ENCODE measurements at regions not wholly inside any gene's neighbourhood (a gene's known extent, or its start where the extent isn't known, plus 50 kb on each side); places are given as distances from the start of the nearest gene placed in this dataset.

DNA sequence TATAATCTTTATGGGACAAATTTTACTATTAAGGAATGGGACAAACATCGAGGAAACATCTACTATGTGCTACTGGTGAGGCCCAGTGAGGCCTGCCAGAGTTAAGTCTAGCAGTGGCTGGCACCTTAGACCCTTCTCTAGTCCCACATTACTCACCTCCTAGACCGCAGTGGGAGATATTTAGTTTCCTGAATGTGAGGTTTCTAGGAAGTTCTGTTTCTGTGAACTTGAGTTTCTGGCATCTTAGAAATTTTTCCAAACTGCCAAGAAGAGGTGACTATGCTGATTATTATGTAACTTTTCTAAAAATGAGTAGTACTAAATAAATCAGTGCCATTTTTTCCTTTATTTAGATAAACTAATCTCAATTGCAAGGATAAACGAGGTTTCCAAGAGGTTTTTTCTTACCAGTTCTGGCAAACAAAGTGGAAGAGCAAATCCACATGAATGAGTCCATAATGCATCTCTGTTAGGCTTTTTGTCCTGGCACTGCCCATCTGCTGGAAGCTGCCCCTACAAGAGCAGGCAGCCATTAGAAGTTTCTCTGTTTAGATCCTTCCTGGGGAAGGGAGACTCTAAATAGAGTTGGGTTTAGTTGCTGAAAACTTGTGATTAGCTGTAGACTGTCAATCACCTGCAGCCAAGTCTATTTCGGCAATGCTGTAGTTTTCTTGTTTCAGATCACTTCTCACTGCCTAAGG, 348.7 kb downstream of the MAN2A1 start:
- no peak for DNase-seq

DNA sequence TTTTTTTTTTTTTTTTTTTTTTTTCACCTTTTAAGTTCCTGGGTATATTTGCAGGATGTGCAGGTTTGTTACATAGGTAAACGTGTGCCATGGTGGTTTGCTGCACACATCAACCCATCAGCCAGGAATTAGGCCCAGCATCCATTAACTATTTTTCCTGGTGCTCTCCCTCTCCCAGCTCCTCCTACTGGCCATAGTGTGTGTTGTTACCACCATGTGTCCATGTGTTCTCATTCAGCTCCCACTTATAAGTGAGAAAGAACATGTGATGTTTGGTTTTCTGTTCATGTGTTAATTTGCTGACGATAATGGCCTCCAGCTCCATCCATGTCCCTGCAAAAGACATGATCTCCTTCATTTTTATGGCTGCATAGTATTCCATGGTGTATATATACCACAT, 350.5 kb downstream of the MAN2A1 start:
- DNase-seq = no peak

DNA sequence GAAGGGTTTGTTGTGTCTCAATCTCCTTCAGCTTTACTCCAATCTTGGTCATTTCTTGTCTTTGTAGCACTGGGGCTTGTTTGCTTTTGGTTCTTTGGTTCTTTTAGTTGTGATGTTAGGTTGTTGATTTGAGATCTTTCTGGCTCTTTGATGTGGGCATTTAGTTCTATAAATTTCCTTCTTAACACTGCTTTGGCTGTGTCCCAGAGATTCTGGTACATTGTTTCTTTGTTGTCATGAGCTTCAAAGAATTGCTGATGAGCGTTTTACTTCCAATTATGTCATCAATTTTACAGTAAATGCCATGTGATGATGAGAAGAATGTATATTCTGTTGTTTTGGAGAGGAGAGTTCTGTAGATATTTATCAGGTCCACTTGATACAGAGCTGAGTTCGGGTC, 353.3 kb downstream of the MAN2A1 start:
- no peak for DNase-seq

DNA sequence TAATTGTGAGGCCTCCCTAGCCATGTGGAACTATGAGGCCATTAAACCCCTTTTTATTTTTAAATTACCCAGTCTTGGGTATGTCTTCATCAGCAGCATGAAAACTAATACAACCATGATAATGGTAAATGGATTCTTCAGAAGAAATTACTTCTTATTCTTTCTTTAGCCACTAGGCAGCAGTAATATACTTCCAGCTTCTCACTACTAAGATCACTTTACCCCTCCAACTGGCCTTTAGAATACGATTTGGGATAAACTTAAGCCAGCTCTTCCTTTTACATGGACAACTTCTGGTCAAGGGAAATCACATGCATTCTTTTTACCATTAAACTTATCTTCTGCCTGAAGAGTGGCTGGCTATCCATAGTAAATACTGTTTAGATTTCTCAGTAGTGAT, 355.4 kb downstream of the MAN2A1 start:
- no peak for DNase-seq

DNA sequence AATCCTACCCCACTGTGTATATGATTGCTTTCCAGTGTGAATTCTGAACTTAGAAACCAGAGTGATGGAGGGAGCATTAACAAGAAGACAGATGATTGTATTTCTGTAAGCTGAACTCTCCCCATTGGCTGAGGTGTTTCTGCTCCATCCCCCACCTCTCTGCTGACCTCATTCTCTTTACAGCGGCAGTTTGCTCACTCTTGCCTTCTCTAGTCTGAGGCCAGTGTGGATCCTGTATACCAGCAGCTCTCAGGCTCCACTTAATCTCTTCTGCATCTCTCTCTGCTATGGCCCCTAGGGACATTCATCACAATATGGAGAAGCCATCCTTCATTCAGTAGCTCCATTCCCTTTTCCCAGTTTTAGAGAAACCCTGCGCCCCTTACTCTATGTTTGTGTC, 358.8 kb downstream of the MAN2A1 start:
- DNase-seq = no peak

DNA sequence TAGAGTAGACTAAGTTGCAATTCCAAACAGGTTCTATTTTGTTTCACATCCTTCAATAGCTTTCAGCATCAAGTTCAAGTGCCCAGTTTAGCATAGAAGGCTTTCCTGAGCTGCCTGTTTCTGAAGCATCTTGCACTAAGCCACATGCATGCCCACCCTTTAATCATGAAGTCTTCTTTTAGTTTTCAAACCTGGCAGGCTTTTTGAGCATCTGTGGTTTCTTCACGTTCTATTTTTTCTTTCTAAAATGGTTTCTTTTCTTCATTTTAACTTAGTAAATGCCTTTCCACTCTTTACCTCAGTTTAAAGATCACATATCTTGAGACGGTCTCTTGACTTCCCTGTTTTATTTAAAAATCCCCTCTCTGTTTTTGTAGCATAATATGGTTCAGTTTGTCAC, 360.1 kb downstream of the MAN2A1 start:
- DNase-seq = no peak

DNA sequence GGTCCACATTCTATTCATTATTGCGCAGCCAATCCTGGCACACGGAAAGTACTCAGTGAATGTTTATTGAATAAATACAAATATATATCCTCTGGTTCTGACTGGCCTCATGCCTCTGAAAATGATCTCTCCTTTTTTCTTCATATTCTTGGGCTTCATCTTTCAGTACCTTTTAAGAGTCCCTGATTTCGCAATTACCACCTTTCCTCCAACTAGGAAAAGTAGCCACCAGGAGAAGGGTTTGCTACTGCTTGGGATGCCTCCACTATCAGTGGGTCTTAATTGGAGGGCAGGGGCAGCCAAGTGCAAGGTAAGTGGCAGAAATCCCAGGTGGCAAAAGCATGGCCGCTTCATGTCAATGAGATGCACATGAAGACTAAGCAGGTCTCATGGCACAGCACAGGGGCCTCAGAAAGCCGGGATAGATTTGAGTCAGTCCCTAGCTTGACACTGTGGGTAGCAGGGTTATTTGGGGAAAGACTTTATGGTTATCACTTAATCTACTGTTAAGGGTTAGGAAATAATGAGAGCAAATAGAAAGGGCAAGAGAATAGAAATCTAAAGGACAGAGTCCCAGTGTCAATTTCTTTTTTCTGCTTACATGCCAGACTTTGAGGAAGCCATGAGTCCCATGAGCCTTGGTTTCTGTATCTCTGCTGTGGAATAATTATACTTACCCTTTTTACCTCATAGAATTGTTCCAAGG, 361.1 kb downstream of the MAN2A1 start:
- no peak for DNase-seq

DNA sequence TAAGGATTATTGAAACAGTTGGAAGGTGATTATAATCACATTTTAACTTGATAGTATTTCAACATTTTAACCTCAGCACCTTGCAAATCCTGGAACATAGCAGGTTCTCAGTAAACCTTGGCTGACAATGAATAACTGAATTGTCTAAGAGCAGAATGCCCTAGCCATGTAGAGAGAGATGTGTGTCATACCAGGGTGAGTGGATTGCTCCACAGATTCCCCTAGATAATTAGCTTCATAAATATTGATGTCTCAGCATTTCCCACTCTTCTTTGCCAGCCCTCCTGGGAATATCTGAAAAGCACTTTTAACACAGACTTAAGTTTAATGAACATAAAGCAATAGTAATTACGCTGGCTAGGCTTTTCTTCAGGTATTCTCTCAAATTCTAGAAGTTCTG, 363.5 kb downstream of the MAN2A1 start:
- DNase-seq = no peak

DNA sequence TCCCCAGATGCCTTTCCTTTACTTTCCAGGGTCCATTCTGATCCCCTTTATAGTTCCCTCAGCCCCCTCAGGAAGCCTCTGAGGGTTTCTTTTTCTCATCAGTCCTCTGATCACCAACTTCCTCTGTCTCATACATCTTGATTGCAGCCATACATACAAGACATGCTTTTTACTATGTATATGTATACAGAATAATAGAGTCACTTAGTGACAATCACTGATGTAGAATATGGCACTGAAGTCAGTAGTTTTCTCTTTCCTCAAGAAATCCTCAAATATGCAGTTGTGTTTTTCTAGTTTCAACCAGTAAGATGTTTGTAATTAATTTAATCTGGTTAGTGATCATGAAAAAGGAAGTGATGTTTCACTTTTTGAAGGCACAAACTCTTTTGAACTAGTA, 364.1 kb downstream of the MAN2A1 start:
- no peak for DNase-seq

DNA sequence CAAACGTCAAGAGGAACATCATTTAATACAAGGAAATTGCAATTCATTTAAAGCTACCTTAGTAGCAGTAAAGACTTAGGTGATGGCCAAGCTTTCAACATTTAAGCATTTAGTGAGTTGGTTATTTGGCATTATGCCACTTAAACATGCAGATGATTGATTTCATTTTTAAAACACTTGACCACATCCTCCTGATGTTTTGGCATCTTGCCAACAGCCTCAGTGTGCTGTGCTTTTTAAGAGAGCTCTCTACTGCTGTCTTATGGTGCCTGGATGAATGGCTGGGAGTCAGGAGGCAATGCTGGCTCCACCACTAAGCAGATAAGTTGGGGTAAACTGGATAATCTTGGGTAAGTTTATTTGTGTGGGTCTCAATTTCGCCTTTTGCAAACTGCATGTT, 364.5 kb downstream of the MAN2A1 start:
- DNase-seq = peak; percentile 78

DNA sequence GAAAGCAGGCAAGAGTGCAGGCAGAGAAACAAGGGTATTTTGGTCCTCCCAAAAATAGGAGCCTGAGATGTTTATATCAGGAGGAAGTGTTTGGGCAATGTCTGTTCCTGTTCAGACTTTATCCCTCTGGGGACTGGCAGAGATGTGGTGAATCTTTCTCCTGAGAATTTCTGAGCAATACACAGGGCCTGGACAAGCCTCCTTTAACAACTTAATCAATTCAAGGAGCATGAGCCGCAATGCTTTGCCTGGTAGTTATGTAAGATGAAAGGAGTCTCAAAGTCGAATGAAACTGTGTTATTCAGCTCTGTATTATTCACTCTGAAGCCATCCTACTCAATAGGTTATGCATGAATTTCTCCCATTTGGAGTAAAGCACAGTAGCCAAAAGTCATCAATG, 365.6 kb downstream of the MAN2A1 start:
- DNase-seq = no peak

DNA sequence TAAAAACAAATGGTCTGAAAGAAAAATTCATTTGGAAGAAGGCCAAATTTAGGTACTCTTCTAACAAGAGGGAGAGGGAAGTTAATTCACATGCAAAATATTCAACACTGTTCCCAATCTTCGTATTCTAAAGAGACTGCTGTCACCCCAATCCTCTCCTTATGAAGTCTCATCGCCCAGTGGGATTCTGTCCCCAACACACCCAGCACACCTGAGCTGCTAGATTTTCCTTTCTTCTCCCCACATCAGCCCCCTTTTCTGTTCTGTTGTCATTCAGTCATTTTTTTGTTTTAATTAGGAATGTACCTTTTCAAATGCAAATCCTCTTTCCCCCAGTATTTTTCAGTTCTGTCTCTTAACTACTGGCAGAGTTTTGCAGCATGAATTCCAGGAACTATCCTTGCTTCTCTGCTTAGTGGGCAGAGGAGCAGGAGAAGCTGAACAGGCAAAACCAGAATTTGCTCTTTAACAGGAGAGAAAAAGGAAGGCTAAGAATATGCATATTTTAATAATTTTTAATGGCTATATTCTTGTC, 366.9 kb downstream of the MAN2A1 start:
- DNase-seq = no peak

DNA sequence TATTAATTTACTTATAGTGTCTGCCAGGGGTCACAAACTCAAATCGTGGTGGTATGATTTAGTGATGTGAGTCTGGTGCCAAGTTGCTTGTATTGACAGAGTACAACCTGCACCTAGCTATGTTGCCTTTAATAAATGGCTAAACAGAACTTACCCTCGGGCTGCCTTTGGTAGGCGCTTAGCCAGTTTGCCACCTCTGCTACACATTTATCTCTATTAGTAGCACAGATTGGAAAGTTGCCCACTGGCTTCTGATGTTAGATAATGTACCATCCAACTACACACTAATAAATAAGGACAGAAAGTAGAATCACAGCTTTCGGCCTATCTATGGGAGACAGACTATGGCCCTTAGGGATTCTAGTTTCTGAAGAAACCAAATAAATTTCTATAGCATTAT, 368.4 kb downstream of the MAN2A1 start:
- no peak for DNase-seq

DNA sequence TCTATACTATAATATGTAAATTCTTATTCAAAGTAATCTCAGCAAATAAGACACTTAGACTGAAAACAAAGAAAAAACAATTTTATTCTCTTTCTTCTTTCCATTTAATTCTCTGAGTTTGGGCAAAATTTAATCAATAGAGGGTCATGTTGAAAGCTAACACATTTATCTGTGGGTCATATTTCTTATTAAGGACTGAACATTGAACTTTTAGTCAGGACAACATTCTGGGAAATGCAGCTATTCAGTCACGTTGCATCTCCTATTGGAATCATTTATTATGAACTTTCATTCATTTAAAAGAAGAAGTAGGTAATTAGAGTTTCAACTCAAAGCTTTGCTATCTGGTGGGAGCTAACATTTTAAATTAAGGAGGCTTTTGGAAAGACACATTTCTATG, 372.5 kb downstream of the MAN2A1 start:
- no peak for DNase-seq

DNA sequence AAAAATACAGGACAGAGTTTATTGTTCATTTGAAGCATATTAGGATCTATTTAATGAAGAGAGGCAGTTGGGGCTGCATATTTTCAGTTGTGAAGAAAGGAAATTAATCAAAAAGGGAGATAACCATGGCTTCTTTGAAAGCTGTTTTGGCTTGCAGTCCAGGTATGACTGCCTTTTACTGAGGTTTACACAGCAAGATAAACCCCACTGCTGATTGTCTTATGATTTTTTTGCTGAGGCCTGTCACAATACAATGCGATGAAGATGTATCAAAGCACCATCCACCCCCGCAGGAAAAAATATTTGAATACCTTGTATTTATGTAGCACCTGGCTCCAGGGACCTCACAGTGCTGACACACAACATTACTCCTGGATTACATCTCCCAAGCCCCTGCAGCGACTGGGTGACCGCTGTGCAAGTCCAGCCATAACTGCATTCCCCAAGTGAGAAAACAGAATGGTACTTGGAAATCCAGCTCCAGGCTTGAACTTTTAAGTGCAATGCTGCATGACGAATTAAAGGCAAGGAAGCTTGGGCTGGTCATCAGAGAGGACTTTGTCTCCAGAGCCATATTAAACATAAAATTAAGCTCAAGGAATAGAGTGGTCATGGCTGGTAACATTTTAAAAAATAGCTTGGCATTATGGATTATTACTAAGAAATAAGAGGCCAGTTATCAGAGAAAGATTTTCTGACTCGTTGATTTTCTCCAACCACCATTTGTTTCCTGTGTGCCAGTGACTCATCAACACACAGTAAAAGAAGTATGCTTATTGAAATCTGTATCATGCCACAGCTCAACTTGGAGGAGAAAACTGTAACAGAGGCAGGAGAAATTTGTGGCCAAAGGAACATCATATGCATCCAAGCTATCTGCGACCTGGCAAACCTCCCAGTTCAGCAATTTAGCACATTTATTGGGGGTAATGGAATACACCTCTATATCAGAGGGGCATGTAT, 374.2 kb downstream of the MAN2A1 start:
- DNase-seq = no peak

DNA sequence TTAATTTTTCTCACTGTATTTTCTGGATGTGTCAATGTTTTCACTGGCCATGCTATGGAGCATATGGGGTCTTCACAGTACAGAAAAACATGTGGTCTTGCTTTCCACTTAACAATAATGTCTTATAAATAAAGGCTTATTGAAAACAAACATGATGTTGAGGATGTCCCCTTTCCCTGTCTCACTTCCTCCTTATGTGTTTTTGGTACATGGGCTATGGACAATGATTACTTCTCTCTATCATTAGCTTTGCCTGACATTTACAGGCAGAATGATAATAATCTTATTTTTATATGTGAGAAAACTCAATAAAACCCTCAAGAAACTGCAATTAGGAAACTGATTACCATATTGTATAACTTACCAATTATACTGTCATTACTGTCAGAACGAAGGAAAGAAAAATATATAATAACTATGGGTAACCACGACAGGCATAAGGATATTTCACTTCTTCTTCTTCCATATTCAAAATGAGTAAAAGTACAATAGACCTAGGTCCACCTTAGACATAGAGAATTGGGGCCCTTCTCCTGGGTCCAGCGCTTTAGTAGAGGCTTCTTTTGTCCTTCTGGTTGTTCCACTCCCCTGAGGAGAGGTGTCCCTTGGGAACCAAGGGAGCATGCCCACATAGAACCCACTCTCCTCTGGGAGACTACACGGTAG, 375.0 kb downstream of the MAN2A1 start:
- no peak for DNase-seq

DNA sequence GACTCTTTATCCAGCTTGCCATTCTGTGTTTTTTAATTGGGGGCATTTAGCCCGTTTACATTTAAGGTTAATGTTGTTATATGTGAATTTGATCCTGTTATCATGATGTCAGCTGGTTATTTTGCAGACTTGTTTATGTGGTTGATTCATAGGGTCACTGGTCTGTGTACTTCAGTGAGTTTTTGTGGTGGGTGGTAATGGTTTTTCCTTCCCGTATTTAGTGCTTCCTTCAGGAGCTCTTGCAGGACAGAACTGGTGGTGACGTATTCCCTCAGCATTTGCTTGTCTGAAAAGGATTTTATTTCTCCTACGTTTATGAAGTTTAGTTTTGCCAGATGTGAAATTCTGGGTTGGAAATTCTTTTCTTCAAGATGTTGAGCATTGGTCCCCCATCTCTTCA, 381.1 kb downstream of the MAN2A1 start:
- no peak for DNase-seq

DNA sequence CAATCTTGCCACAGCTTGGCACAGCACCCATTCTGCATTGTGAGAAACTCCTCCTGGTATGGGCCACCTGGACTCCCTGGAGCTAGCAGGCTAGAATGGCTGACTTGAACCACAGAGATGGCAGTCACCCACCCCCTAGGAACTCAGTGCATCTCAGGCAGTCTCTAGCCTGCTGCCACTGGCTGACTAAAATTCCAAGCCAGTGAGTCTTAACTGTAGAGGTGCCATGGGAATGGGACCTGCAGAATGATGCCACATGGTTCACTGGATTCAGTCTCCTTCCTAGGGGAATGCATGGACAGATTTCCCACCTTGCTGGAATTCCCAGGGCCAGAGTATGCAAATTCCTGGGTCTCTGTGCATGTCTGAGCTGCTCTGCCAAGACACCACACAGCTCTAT, 382.9 kb downstream of the MAN2A1 start:
- no peak for DNase-seq

DNA sequence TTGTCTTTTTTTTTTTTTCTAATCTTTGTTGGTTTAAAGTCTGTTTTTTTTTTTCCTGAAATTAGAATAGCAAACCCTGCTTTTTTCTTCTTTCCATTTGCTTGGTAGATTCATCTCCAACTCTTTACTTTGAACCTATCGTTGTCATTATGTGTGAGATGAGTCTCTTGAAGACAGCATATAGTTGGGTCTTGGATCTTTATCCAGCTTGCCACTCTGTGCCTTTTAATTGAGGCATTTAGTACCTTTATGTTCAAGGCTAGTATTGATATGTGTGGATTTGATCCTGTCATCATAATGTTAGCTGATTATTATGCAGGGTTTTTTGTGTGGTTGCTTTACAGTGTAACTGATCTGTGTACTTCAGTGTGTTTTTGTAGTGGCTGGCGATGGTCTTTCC, 383.8 kb downstream of the MAN2A1 start:
- DNase-seq = no peak

DNA sequence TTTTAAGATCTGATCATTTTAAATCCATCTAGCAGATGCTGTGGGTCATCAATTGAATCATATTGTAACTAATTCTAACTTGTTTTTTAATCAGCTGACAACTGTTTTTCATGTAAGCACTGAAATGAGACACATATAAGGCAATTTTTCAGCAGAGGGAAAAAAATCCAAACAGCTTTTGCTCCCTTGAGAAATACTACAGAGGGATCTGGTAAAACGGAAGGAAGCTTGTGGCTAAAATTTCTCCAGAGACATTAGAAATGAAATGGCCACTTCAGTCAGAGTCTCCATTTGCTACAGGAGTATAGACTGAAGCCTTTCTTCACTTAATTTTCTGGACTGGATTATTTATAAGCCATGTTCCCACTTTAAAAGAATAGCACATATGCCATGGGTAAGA, 385.9 kb downstream of the MAN2A1 start:
- DNase-seq = no peak

DNA sequence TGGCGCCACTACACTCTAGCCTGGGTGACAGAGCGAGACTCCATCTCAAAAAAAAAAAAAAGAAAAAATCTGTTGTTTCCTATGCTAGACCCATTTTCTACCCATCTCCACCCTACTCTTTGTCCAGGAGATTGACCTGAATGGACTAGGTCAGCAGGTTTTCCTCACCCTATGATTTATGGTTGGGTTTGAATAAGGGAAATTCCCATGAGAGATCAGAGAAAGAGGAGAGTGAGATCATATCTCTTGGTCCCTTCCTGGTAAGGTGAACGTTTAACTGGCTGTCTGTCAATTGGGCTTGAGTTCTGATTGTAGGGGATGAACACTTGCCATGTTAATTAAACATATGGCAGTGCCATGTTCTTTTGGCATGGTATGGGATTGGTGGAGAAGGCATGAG, 387.4 kb downstream of the MAN2A1 start:
- DNase-seq = no peak

DNA sequence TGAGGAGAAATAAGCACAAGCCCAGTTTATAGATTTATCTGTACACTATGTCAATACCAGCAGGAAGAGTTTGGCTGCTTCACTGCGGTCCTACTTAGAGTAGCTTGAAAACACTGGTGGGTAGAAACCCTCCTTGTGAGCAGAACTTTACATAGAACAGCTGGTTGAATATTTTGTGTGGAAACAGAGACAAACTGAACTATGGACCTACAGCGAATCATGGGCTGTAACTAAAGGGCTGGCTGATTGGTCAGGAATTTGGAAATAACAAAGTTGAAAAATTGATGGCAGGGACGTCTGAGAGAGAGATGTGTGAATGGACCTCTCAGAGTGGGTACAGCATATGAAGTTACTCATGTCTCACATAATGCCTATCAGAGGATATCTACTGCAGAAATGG, 392.5 kb downstream of the MAN2A1 start:
- DNase-seq = no peak

DNA sequence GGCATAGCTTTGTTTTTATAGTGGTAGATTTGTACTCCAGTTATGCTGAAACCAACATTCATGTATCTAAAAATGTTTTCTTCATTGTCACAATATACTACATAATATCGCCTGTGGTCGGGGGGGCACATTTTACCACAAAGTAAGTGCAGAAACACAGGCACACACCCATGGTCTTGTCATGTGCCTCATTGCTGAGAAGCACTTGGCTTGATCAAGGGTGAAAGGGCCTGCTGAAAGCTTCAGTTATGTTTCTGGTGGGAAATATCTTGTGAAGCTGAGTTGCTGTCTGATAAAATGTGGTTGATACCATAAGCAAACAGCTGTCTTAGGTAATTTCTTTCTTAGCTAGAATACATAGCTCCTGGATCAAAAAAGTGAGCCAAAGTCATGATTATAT, 393.1 kb downstream of the MAN2A1 start:
- DNase-seq = no peak
